HT-29 (cell line): ENCODE measurements at regions not wholly inside any gene's neighbourhood (a gene's known extent, or its start where the extent isn't known, plus 50 kb on each side); places are given as distances from the start of the nearest gene placed in this dataset.

Source experiments
- DNase-seq: peaks from one replicate; pipeline ENCODE4 v3.0.0-alpha.2; 2015; ENCODE audit warnings: low spot score

DNA sequence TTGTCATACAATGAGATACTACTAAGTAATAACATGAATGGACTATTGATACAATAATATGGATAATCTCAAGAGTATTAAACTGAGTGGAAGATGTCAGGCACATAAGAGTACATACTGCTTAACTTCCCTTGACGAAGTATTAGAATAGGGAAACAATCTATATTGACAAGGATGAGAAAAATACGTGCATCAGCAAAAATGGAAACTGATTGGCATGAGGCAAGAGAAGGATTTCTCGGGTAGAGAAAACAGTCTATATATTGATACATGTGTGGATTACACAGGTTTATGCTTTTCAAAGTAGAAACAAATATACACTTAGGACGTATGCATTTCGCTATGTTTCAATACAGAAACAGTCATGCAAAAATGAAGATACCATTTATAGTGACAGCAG, 57.4 kb downstream of the PRR20E start:
- DNase-seq = no peak

DNA sequence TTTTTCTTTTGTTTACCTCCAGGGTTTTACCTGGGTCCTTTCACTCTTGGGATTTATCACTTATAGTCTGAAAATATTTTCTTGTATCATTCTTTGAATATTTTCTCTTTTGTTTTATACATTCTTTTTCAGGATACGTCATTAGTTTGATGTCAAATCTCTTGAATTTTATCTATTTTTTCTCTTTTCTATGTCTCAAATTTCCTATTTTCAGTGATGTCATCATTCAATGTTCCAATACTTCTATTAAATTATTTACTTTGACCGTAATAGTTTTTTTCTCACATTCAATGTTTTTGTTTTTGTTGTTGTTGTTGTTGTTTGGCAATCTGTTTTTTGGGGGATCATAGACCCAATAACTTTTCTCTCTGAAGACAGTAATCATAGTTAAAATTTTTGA, 83.5 kb downstream of the PRR20E start:
- no peak for DNase-seq

DNA sequence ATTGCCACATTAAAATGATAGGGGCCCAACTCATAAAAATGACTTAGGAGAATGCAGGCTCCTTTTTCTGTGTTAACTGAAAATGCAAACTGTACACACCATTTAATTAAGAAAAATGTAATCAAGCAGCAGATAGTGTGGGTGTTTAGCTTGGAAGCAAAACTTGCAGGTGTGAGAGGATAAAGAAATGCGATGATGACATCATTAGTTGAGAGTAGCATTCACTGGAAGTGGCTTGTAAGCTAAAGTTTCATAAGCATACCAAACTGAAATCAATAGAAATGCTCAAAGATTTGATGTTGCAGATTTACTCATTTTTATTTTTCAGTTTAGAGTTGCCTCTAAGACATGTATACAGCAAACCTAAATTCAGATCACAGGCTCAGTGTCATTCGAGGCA, 86.6 kb downstream of the PRR20E start:
- DNase-seq = no peak

DNA sequence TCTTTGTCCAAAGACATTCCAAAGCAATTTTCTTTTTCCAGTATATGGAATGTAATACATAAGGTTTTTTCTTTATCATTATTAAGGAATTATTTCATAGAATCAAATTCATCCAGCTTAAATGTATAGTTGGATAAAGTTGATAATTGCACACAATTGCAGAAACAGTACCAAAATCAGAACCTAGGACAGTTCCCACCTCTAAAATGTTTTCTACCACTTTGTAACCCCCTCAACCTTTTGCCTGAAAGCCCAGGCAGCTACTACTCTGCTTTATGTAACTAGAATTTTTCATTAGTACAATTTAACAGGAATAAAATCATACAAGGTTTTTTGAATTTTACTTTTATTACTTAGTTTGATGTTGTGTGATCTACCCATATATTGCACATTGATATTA, 98.0 kb downstream of the PRR20E start:
- no peak for DNase-seq

DNA sequence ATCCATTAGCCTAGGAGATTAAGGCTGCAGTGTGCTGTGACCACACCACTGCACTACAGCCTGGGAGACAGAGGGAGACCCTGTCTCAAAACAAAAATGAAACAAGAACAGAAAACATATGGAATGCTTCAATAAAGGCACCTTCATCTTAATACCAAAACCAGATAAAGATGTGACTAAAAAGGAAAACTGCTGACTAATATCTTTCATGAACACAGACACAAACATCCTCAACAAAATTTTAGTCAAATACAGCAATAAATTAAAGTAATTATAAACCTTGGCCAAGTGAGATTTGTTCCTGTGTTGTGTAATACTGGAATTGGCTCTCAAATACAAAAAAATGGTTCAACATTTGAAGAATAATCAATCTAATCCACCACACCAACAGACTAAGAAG, 103.5 kb downstream of the PRR20E start:
- no peak for DNase-seq

DNA sequence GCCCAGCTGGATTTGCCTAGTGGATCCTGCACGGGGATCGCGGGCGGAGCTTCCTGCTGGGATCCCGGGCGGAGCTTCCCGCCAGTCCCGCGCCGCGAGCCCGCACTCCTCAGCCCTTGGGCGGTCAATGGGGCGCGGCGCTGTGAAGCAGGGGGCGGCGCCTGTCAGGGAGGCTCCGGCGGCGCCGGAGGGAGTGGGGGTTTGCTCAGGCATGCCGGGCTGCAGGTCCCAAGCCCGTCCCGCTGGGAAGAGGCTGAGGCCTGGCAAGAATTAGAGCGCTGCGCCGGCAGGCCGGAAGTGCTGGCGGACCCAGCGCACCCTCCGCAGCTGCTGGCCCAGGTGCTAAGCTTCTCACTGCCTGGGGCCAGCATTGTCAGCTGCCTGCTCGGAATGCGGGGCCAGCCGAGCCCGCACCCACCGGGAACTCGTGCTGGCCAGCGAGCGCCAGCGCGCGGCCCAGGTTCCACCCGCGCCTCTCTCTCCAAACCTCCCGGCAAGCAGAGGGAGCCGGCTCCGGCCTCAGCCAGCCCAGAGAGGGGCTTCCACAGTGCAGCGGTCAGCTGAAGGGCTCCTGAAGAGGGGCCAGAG, 119.6 kb downstream of the PRR20E start:
- DNase-seq = no peak

DNA sequence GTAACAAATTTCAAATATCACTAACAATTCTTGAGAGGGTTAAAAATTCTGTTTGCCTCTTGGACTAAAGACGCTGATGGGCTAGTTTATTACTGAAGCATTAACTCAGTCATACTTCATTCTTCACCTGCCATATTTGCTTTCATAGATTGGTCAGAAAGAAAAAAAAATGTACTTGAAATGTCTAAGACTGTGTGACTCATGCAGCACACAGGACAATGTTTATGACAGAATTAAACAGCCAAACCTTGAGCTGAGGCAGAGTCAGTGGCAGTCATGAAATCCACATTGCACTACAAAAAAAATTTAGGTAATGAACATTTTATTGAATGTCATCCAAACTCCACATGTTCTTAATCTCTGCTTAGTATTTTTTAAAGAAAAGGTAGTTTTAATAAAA, 135.6 kb downstream of the PRR20E start:
- DNase-seq = no peak

DNA sequence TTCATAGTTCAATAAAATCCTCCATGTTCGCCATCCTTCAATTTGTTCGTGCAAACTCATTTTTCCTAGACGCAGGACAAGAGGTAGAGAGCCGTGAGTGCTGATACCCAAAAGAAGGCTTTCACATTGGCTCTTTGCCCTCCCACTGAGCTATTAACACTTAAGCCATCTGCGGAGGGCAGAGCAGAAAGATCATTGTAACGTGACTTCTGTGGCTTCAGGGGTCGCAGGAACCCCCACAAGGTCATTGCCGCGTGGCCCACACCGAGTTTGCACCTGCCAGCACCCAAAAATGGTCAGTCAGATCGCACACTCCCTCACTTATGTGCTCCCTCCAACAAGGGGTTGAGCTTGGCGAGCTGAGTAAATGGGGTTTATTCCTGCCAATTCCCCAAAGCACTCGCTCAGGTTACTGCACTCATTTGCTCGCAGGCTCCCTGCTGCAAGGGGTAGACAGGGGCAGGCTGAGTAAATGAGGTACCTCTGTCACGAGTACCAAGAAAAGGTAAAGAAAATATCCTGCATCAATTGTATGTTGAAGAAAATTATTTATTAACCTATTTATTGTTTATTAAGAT, 144.1 kb downstream of the PRR20E start:
- DNase-seq = no peak

DNA sequence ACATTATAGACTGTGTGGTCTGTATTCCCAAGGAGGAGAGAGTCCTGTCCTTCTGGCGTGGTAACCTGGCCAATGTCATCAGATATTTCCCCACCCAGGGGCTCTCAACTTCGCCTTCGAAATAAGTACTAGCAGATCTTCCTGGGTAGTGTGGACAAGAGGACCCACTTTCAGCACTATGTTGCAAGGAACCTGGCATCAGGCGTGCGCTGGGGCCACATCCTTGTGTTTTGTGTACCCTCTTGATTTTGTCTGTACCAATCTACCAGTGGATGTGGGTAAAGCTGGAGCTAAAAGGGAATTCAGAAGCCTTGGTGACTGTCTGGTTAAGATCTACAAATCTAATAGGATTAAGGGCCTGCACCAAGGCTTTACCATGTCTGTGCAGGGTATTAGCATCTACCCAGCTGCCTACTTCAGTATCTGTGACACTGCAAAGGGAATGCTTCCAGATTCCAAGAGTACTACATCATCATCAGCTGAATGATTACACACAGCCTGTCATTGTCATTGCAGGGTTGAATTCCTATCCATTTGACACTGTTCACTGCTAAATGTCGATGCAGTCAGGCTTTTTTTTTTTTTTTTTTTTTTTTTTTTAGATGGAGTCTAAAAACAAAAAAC, 148.0 kb downstream of the PRR20E start:
- no peak for DNase-seq

DNA sequence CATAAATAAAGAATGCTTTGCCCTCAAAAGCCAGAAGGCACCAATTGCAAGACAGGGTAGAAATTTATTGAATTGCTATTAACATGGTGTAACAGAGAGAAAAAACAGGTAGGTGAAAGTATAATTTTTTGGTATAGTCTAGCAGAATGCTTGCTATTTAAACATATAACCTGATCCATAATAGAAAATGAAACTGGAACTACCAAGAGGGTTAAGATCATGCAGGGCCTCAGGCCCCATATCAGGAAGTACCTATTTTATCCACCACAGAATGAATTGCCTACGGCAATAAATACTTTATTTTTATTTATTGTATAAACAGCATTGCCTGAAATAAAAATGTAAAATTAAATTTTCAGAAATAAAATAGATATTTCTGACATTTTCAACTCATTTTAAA, 159.5 kb downstream of the PRR20E start:
- DNase-seq = no peak

DNA sequence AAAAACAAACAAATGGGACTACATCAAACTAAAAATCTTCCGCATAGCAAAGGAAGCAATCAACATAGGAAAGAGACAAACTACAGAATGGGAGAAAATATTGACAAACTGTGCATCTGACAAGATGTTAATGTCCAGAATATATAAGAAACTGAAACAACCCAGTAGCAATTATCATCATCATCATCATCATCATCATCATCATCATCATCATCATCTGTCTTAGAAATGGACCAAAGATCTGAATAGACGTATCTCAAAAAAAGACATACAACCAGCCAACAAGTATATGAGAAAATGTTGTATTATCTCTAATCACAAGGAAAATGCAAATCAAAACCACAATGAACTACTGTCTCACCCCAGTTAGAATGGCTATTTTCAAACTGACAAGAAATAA, 173.9 kb downstream of the PRR20E start:
- no peak for DNase-seq

DNA sequence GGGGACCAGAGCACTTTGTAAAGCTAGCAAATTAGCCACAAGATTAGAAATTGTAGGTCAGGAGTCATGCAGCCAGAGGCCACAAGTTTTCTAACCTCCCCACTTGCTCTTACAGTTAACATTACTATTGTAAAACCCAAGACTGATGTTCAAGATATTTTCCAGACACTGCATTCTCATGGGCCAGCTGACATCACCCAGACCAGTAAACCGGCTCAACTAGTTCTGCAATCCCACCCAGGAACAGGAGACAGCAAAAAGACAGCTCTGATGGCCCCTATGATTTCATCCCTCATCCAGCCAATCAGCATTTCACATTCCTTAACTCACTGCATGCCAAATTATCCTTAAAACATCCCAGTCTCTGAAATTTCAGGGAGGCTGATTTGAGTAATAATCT, 178.5 kb downstream of the PRR20E start:
- peak; percentile 11 for DNase-seq

DNA sequence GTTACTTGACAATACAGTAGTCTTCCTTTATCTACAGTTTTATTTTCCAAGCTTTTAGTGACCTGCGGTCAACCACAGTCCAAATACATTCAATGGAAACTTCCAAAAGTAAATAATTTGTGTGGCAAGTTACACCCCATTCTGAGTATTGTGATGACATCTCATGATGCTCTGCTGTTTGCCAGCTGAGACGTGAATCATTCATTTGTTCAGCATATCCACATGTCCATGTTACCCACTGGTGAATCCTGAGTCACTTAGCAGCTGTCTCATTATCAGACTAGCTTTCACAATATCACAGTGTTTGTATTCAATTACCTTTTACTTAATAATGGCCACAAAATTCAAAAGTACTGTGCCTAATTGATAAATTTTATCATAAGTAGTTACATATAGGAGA, 179.8 kb downstream of the PRR20E start:
- no peak for DNase-seq

DNA sequence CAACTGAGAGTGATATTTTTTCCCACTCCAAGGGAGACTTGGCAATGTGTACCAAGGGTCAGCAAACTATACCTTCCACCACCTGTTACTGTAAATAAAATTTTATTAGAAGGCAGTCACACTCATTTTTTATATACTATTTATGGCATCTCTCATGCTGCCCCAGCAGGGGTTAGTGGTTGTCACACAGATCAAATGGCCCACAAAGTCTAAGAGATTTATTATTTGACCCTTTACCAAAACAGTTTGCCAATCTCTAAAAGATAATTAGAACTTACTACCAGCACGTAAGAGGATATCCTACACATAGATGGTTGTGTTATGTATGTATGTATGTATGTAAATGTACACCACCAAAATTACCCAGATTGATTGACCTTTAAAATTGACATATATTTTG, 185.1 kb downstream of the PRR20E start:
- DNase-seq = no peak

DNA sequence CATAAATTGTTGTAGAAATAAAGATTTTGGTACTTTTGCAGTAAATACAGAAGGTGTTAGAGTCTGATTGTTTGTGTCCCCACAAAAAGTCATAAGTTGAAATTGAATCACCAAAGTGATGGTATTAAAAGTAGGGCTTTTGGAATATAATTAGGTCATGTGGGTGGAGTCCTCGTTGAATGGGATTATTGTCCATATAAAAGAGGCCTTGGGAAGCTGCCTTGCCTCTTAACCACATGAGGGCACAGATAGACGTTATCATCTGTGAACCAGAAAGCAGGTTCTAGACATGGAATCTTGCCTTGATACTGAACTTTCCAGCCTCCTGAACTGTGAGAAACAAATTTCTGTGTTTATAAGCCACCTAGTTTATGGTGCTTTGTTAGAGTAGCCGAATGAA, 186.8 kb downstream of the PRR20E start:
- no peak for DNase-seq

DNA sequence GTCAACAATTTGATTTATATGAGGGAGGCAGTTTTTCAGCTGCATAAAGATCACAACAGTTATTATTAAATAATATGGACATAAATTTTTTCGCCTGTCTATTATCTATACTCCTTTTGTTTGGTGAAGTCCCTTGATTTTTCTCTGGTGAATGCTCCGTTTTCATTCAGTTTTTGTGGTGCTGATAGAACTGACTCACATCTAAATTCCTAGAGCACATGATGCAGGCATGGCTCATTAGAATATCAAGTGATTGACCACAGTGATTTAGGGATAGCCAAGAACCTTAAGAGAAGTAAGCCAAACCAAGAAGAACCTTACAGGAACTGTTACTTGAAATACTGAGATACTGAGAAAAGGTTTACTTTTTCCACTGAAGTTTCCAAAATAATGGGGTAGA, 208.9 kb downstream of the PRR20E start:
- DNase-seq = no peak

DNA sequence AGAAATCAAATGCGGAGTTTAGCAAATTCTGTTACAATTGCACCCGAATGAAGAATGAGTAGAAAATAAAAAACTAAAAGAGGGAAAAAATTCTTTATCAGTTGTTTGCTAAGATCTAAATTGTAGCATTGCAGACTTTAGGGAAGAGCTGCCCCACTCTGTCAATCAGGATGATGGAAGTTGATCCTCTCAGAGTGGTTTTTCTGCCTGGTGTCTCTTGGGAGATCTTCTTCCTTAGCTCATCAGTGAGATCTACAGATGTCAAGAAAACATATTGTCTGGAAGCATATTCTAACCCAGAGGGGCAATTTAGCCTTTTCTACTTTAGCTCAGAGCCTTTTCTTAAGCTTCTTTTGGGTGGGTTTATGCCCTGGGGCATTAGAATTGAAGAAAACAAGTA, 223.2 kb upstream of the PCDH17 start:
- no peak for DNase-seq

DNA sequence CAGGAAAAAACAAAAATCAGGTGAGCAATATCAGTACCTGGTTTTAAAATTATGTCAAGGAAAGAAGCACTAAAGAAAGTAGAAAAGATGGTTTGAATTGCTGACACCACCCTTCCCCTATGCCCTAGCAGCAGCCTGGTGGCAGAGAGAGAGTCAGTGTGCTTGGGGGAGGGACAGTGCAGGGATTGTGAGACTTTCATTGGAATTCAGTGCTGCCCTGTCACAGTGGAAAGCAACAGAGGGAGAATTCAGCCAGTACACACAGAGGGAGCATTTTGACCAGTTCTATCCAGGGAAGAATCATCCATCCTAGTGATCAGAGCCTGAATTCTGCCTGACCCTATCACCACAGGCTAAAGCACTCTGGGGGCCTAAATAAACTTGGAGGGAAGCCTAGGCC, 222.4 kb upstream of the PCDH17 start:
- DNase-seq = no peak

DNA sequence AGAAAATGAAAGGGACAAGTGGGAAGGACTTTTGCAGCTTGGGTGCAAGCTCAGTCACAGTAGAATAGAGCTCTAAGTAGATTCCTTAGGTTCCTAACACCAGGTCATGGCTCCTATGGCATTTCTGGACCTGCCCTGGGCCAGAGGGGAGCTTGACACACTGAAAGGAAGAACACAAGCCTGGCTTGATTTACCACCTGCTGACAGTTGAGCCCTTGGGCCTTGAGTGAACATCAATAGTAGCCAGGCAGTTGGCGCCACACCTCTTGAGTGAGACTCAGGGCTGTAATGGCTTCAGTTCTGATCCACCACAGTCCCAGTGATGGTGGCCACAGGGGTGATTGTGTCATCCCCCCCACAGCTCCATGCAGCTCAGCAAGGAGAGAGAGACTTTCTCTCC, 221.9 kb upstream of the PCDH17 start:
- DNase-seq = no peak

DNA sequence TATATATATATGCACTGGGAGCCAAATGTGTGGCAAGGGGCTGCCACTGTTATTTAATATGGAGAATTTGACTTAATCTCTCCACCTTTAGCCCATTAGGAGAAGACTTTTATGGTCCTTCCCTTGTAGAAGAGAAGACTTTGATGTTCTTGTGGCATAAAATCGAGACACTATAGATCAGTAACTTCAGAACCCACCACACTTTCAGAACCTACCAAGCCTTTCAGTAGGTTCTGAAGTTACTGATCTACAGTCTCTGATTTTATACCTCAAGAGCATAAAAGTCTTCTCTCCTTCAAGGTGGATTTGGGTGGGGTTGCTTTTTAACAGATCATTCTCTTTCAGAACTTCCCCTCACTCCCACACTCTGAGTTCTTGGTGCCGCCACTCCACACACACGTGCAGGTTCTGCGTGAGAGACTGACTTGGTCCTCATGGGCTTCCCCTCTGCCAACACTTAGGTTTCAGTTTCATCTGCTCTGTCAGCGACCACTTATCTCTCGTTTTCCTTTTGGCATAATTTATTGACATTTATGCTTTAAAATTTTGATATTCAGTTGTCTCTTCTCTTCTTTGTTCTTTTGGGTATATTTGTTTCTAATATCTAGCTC, 213.4 kb upstream of the PCDH17 start:
- no peak for DNase-seq

DNA sequence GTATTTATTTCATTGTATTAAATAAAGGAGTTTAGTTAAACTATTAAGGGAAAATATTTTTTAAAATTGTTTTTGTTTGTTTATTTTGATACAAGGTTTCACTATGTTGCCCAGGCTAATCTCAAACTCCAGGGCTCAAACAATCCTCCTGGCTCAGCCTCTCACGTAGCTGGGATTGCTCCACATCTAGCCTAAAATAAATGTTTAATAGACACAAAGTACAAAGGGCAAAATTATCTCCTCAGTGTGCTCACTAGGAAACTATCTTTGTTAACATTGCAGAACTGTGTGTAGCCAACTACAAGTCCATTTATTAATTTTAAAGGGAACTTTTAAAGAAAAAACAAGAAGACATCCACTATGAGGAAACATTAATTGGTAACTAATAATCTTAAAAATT, 207.2 kb upstream of the PCDH17 start:
- no peak for DNase-seq

DNA sequence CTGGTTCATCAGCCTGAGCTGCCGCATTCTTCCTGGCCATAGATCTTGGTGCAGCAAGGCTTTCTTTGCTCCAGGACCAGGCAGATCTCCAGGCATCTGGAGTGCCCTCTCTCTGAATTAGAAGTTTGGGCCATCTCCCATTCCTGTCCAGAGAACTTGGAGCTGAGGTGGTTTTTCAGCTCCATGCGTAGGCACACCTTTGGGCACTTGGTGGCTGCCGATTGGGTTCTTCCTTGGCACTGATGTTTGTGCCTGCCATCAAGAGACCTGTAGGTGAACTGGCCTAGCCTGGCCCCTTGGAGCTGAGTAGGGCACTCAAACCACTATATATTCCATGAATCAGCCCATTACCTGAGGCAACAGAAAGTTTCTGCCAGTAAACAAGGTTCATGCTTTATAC, 206.0 kb upstream of the PCDH17 start:
- no peak for DNase-seq

DNA sequence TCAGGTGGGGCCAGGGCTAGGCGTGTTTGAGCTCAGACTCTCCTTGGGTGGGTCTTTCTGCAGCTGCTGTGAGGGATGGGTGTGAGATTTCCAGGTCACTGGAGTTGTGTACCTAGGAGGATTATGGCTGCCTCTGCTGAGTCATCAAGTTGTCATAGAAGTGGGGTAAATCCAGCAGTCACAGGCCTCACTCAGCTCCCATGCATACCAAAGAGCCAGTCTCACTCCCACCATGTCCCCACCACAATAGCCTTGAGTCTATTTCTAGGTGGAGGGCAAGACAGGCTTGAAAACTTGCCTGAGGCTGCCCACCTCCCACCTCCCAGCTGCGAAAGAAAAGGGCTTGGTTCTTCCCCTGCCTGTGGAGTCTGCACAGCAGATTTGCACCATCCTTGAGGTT, 194.0 kb upstream of the PCDH17 start:
- no peak for DNase-seq
